Suppressor macrophage (primary cell): ENCODE measurements at regions not wholly inside any gene's neighbourhood (a gene's known extent, or its start where the extent isn't known, plus 50 kb on each side); places are given as distances from the start of the nearest gene placed in this dataset.
"Not testable (repeated sequence)": the region's sequence is repeated elsewhere in the genome, so short reads cannot be mapped to it uniquely, and the experiment has no call there.

ENCODE experiments used
- DNase-seq, 4 experiments: peaks; one replicate each; pipeline ENCODE4 v3.0.0-alpha.2; 2020 to 2022

- no peak for DNase-seq
These were observed 727.3 kb downstream of the MAFB start for GRCh38 chr20:39961637-39962244.

- DNase-seq: peak in 3 of 4 experiments; percentile 6 to 20 (median 11)
These were observed 728.3 kb downstream of the MAFB start for GRCh38 chr20:39960522-39961428.

- DNase-seq: not testable (repeated sequence)
These were observed 731.1 kb downstream of the MAFB start for GRCh38 chr20:39957911-39958310.

GRCh38 chr20:39954621-39955020 is 734.4 kb downstream of the MAFB start:
- DNase-seq: no peak

GRCh38 chr20:39946931-39947330 is 742.1 kb downstream of the MAFB start:
- DNase-seq: no peak

GRCh38 chr20:39946053-39946810 is 742.8 kb downstream of the MAFB start:
- no peak for DNase-seq

- DNase-seq: no peak
These were observed 744.2 kb downstream of the MAFB start for GRCh38 chr20:39944861-39945260.

- DNase-seq: no peak
These were observed 745.7 kb downstream of the MAFB start for GRCh38 chr20:39943336-39943735.

- peak; percentile 9 to 60 (median 54) for DNase-seq
These were observed 747.8 kb downstream of the MAFB start for GRCh38 chr20:39941245-39941644.

GRCh38 chr20:39939241-39939865 is 749.7 kb downstream of the MAFB start:
- DNase-seq: peak; percentile 12 to 55 (median 36)

- DNase-seq: no peak
These were observed 752.6 kb downstream of the MAFB start for GRCh38 chr20:39936401-39936800.

GRCh38 chr20:39935901-39936300 is 753.1 kb downstream of the MAFB start:
- DNase-seq: peak; percentile 10 to 64 (median 31)

GRCh38 chr20:39916236-39916765 is 772.7 kb downstream of the MAFB start:
- DNase-seq: no peak

- DNase-seq: no peak
These were observed 775.8 kb downstream of the MAFB start for GRCh38 chr20:39913274-39913673.

GRCh38 chr20:39911497-39911896 is 777.5 kb downstream of the MAFB start:
- DNase-seq: no peak

- peak; percentile 5 to 44 (median 16) for DNase-seq
These were observed 778.5 kb downstream of the MAFB start for GRCh38 chr20:39910536-39910935.

- peak; percentile 87 to 97 (median 93) for DNase-seq
These were observed 779.6 kb downstream of the MAFB start for GRCh38 chr20:39909447-39909846.

GRCh38 chr20:39904476-39905112 is 784.4 kb downstream of the MAFB start:
- no peak for DNase-seq

GRCh38 chr20:39903806-39904465 is 785.1 kb downstream of the MAFB start:
- no peak for DNase-seq

GRCh38 chr20:39899881-39900280 is 789.2 kb downstream of the MAFB start:
- DNase-seq: no peak

- no peak for DNase-seq
These were observed 790.6 kb downstream of the MAFB start for GRCh38 chr20:39898467-39898852.
